ENCODE measurements at regions not wholly inside any gene's neighbourhood (a gene's known extent, or its start where the extent isn't known, plus 50 kb on each side); places are given as distances from the start of the nearest gene placed in this dataset.

DNA sequence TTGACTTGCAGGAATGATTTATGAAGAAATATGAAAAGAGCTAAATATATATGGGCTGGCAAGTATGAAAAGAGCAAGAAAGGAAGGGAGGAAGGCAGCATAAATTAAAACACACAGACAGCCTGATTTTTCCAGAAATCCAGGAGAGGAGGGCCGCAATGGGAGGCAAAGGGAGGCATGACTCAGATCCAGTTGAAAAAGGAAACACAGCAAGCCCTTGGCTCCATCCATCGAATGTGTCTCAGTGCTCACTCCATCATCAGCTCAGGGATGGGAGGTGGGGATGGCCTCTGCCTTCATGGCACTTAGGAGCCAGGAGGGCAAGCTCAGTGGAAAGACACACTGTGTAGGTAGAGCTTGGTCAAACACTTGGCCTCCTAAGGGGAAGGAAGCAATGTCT lies 75.7 kb upstream of the PDZD8 start:
- 0 out of 2 replicates have a peak, but pooled peaks cover 4% of the 10 kb centered on the region for H3K9me3 ChIP-seq (ENCODE audit: insufficient read depth, low read depth)
- peaks cover 22% of the 10 kb centered on the region for H3K4me1 ChIP-seq (replicated peaks; ENCODE audit: insufficient read depth)
- DNase-seq, result no peak
- no TSS peak for BruUV-seq (replicated peaks)
- no peaks in the 10 kb centered on the region for H3K27me3 ChIP-seq (ENCODE audit: insufficient read depth, low read depth)
- H2AFZ ChIP-seq, result no peak overlapping the region
- no peak overlapping the region for H3K27ac ChIP-seq
- no peaks in the 10 kb centered on the region for H3K36me3 ChIP-seq (ENCODE audit: low read depth)
- H3K4me3 ChIP-seq, result no peak overlapping the region
- no peaks in the 10 kb centered on the region for H3F3A ChIP-seq (ENCODE audit: insufficient read depth, low read depth)
- CTCF ChIA-PET, result no interaction called here
- no peaks in the 10 kb centered on the region for H3K9me2 ChIP-seq (ENCODE audit: insufficient read depth)
- TF ChIP-seq EZH2 (IDR thresholded peaks at IDR 0.05; ENCODE audit: low read depth), result no peak
- TF ChIP-seq, protein P1, sequence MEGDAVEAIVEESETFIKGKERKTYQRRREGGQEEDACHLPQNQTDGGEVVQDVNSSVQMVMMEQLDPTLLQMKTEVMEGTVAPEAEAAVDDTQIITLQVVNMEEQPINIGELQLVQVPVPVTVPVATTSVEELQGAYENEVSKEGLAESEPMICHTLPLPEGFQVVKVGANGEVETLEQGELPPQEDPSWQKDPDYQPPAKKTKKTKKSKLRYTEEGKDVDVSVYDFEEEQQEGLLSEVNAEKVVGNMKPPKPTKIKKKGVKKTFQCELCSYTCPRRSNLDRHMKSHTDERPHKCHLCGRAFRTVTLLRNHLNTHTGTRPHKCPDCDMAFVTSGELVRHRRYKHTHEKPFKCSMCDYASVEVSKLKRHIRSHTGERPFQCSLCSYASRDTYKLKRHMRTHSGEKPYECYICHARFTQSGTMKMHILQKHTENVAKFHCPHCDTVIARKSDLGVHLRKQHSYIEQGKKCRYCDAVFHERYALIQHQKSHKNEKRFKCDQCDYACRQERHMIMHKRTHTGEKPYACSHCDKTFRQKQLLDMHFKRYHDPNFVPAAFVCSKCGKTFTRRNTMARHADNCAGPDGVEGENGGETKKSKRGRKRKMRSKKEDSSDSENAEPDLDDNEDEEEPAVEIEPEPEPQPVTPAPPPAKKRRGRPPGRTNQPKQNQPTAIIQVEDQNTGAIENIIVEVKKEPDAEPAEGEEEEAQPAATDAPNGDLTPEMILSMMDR (conservative IDR thresholded peaks at IDR 0.05), result no peak
- H3K79me2 ChIP-seq (ENCODE audit: low read depth), result no peaks in the 10 kb centered on the region
- intact Hi-C loops (cut with micrococcal nuclease; ENCODE audit: unreplicated experiment), result no loop called here
- POLR2A ChIA-PET (ENCODE audit: unreplicated experiment), result no interaction called here
- no peaks in the 10 kb centered on the region for H4K20me1 ChIP-seq (ENCODE audit: insufficient read depth)
- no peak overlapping the region for H3K4me2 ChIP-seq

DNA sequence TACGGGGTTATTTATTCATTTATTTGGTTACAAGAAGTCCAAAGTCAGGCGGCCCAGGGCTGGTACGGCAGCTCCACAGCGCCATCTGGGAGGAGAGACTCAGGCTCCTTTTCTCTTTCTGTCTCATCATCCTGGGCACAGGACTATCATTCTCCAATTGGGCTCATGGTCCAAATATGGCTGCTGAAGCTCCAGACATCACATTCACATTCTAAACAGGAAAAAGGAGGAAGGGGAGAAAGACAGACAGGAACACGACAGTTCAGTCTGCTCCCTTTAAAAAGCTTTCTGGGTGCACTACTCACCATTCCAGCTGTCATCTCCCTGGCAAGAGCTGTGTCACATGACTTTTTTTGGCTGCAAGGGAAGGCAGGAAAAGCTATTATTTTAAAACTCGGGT lies 74.4 kb upstream of the PDZD8 start:
- Histone ChIP-seq H3K27me3 (ENCODE audit: insufficient read depth, low read depth) (no peaks in the 10 kb centered on the region), H3K4me1 (replicated peaks; ENCODE audit: insufficient read depth) (peaks cover 9% of the 10 kb centered on the region), H3K79me2 (ENCODE audit: low read depth) (no peaks in the 10 kb centered on the region), H3K36me3 (ENCODE audit: low read depth) (no peaks in the 10 kb centered on the region), H3K4me3 (no peak overlapping the region), H3K9me3 (ENCODE audit: insufficient read depth, low read depth) (0 out of 2 replicates have a peak, but pooled peaks cover 4% of the 10 kb centered on the region), H2AFZ (no peak overlapping the region), H4K20me1 (ENCODE audit: insufficient read depth) (no peaks in the 10 kb centered on the region), H3K27ac (no peak overlapping the region), H3K4me2 (no peak overlapping the region), H3F3A (ENCODE audit: insufficient read depth, low read depth) (no peaks in the 10 kb centered on the region), H3K9me2 (ENCODE audit: insufficient read depth) (no peaks in the 10 kb centered on the region)
- no TSS peak for BruUV-seq (replicated peaks)
- DNase-seq, result no peak
- POLR2A ChIA-PET (ENCODE audit: unreplicated experiment), result no interaction called here
- intact Hi-C loops (cut with micrococcal nuclease; ENCODE audit: unreplicated experiment), result no loop called here
- no peak for TF ChIP-seq EZH2 (IDR thresholded peaks at IDR 0.05; ENCODE audit: low read depth)
- TF ChIP-seq, protein P1 (conservative IDR thresholded peaks at IDR 0.05), result peak; percentile 34; the same call in 1 of the 2 replicates
- CTCF ChIA-PET, result no interaction called here

DNA sequence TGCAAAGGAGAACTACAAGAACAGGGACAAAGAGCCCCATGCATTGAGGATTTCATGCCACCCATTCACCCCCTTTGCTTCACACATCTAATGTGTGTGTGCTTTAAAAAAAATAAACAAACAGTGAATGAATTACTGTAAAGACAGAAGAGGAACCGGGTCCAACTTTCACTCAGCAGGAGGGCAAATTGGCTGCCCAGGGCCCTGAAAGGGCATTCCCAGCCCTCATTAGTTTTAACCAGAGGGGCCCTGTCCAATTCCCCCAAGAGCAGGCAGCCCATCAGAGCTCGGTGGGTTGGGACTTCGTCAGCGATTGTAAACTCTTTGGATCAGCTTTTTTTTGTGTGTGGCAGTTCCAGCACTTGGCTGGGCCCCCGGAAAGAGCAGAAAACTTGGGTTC lies 73.6 kb upstream of the PDZD8 start:
- no peak overlapping the region for H2AFZ ChIP-seq
- no peaks in the 10 kb centered on the region for H3K9me2 ChIP-seq (ENCODE audit: insufficient read depth)
- no peaks in the 10 kb centered on the region for H3K36me3 ChIP-seq (ENCODE audit: low read depth)
- intact Hi-C loops (cut with micrococcal nuclease; ENCODE audit: unreplicated experiment), result no loop called here
- peaks cover under 1% of the 10 kb centered on the region; the same call in 1 of the 2 replicates for H3K4me1 ChIP-seq (replicated peaks; ENCODE audit: insufficient read depth)
- ChIA-PET POLR2A (ENCODE audit: unreplicated experiment) (no interaction called here), CTCF (no interaction called here)
- no peaks in the 10 kb centered on the region for H4K20me1 ChIP-seq (ENCODE audit: insufficient read depth)
- no peaks in the 10 kb centered on the region for H3K27me3 ChIP-seq (ENCODE audit: insufficient read depth, low read depth)
- DNase-seq, result no peak
- no peak overlapping the region for H3K4me2 ChIP-seq
- H3K27ac ChIP-seq, result no peak overlapping the region
- no peak overlapping the region for H3K4me3 ChIP-seq
- H3K9me3 ChIP-seq (ENCODE audit: insufficient read depth, low read depth), result 0 out of 2 replicates have a peak, but pooled peaks cover 4% of the 10 kb centered on the region
- H3F3A ChIP-seq (ENCODE audit: insufficient read depth, low read depth), result no peaks in the 10 kb centered on the region
- H3K79me2 ChIP-seq (ENCODE audit: low read depth), result no peaks in the 10 kb centered on the region
- BruUV-seq (replicated peaks), result no TSS peak
- TF ChIP-seq EZH2 (IDR thresholded peaks at IDR 0.05; ENCODE audit: low read depth), result no peak
- TF ChIP-seq, protein P1 (conservative IDR thresholded peaks at IDR 0.05), result no peak

Data from PC-9 (cell line).